HG02938 (cell line): ENCODE measurements at regions not wholly inside any gene's neighbourhood (a gene's known extent, or its start where the extent isn't known, plus 50 kb on each side); places are given as distances from the start of the nearest gene placed in this dataset.
A peak's percentile ranks its signal among the peaks of the same experiment; 100 is the strongest.
"Not testable (repeated sequence)": the region's sequence is repeated elsewhere in the genome, so short reads cannot be mapped to it uniquely, and the experiment has no call there.

Source experiments
- ATAC-seq: cut with Tn5 transposase; IDR thresholded peaks from one replicate; pipeline ENCODE4 v1.9.1; 2021; ENCODE audit warnings: mild to moderate bottlenecking, moderate library complexity; ENCODE audit not compliant: unreplicated experiment

DNA sequence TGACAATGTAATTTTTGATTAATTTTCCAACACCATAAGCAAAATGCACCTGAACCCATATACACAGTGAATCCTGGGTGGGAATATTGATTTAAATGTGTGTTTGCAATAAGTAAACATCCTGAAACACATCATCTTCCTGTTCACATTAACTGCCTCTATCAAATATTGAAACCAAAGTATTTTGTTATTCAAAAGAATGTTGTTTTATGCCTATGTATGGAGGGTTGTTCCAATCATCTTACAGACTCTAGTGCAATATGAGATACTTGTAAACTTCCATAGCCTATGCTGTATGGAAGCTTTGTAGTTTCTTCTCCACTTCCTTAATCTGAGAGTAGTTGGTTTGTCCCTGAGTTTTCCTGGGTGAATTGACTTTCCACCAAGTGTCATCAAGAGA, 105.4 kb upstream of the SLC7A11 start:
- ATAC-seq, result no peak

- no peak for ATAC-seq
These were observed 102.7 kb upstream of the SLC7A11 start for GRCh38 chr4:138344851-138345250.

DNA sequence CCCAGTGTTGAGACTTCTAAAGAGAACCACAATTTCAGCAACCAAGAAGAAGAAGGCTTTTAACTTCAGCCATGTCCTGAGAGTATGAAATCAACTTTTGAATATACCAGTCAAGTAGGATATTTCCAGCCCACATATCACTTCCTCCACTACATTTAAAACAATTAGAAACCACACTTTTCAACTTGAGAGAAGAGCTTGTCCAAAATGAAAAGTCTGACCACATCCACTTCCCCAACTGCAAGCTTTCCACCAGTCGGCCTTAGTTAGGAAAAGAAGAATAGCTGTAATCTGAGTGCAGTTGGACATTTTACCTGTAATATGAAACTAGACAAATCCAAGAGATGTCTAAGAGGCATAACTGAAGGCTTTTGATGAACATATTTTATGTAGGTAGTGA, 101.9 kb upstream of the SLC7A11 start:
- no peak for ATAC-seq

DNA sequence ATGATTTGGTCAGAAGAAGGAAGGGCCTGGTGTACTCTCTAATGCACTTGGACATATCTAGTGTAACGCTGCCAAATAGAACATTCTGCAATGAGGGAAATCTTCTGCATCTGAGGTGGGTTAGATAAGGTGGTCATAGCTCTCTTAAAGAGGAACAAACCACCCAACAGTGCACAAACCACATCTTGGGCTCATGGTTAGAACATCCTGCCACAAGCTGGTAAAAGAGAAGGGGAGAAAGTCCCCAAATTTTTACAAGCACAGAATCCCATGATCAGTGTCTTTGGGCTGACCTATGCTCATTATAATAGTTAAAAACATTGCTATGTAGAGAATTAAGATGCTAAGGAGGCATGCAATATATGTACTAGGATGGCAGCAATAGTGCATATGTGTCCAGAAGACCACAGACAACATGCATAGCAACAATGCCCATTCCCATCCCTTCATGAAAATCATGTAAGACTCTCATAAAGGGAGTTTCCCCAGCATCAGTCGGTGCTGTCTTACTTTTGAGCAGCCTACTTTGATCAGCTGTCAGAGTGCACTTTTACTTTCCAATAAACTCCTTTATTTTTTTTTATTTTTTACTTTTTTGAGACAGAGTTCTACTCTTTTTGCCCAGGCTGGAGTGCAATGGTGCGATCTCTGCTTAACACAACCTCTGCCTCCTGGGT, 99.7 kb upstream of the SLC7A11 start:
- ATAC-seq, result peak; percentile 72

GRCh38 chr4:138338840-138339239, 96.7 kb upstream of the SLC7A11 start:
- no peak for ATAC-seq

GRCh38 chr4:138338222-138338621, 96.1 kb upstream of the SLC7A11 start:
- ATAC-seq, result not testable (repeated sequence)

DNA sequence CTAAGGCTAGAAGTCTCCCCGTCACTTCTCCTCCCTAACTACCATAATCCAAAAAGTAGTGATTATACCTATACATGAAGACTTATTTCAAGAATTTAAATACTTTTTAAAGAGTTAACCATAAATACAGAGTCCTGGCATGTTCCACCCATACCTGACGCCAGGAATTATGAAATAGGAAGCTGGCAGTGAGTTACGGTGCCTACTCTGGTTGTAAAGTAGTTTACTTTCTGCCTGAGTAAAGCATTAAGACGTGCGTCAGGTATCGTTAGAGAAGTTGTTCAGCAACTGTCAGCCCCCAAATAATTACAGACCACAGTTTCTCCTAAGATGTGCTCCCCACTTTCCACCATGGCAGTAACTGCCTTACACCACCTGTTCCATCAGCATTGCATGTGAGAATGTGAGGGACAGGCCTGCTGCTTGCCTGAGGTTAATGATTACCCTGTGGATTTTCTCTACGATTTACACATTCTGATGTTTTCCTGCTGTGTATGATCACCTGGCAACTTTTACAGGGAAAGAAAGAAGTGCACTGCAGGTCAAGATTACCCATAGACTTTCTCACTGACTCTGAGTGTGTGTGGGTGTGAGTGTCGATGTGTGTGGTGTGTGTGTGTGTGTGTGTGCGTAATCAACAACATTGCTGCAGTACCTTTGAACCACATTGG, 92.3 kb upstream of the SLC7A11 start:
- no peak for ATAC-seq

GRCh38 chr4:138332415-138332814, 90.3 kb upstream of the SLC7A11 start:
- not testable (repeated sequence) for ATAC-seq

DNA sequence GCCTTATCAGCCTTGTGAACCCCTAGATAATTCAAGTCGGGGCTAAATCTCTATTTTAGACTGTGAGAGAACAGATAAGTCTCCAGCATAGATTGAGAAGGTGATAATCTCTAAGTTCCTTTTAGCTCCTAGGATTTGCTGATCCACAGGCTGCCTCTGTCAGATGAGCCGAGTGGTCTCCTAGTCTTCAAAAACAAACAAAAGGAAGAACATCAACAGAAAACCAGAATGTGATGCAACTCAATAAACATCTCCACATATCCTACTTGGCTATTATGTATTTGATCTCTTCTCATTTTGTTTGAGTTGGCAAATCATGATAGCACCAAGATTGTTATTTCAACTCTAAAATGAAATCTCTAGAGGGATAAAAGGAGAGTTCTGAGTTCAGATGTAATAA, 88.4 kb upstream of the SLC7A11 start:
- ATAC-seq, result no peak

GRCh38 chr4:138329506-138330070, 87.4 kb upstream of the SLC7A11 start:
- no peak for ATAC-seq

GRCh38 chr4:138327338-138327737, 85.2 kb upstream of the SLC7A11 start:
- ATAC-seq, result no peak

- no peak for ATAC-seq
These were observed 78.7 kb upstream of the SLC7A11 start for GRCh38 chr4:138320831-138321230.

DNA sequence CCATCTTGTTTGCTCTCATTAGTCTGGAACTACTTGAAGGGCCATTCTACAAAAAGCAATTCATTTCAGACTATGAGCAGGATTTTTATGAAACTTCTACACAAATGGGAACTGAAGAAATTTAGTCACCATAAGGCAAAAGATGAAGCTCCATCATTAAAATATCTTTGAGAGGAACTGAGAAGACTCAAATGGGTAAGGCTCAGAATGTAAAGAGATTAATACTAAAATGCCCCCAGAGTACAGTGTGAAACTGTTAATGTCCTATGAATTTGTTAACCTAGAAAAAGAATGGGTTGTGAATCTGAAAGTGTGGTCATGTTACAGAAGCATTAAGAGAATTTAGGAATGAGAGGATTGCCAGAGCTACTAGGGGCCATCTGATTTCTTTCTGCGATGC, 77.9 kb upstream of the SLC7A11 start:
- ATAC-seq, result no peak

DNA sequence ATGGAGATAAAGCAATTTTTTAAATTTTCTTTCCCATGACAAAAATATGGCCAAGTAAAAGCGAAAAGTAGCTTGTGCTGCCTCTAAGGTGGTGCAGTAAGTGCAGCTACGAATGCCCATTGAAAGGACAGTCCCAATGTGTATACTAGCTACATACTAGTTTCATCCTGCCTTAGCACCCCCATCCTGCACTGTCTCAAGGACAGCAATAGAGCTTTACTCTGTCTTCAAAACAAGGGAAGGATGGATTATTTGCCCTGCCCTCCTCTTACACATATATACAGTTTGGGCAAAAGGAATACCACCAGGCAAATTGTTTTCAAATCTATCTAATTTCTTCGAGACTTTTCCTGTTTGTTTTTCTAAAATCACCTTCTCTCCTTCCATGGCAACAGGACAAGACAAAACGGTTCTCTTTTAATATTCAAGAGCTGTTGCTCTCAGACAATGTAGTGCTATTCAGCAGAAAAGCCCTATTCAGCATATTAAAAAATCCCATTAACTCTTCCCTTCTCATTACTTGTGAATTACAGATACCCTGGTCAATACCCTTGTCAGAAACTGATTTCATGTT, 75.1 kb upstream of the SLC7A11 start:
- no peak for ATAC-seq

GRCh38 chr4:138312536-138312911, 70.4 kb upstream of the SLC7A11 start:
- ATAC-seq, result no peak

DNA sequence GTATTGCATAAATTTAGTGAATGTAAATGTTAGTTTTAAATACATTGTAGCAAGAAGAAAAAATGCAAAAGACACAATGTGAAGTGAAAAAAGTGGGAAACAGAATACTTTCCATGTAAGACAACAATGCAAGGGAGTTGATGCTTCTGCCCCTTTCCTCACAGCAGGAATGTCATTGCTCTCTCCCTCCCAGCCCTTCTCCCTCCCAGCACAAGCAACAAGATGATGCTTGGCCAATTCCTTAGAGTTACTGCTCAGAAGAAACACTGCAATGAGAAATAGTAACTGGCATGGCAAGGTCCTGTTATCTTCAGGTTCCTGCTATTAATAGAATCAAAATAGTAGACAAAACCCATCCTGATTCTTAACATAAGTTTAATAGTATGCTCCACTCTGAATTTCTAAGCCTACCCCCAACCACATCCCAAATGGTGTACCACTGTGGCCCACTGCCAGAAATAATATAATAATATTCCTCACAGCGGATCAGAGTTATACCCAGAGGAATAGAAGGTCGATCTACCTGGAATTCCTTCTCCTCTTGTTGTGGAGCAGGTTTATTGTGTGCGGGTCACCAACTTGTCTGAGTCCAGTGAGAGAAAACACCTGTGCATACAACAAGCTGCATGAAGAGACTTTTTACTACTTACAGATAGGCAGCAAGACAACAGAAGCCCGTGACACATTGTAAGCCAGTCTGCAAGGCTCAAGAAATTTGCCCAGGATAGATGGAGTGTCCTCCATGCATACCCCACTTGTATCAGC, 69.8 kb upstream of the SLC7A11 start:
- ATAC-seq, result no peak

- no peak for ATAC-seq
These were observed 68.8 kb upstream of the SLC7A11 start for GRCh38 chr4:138310991-138311390.

DNA sequence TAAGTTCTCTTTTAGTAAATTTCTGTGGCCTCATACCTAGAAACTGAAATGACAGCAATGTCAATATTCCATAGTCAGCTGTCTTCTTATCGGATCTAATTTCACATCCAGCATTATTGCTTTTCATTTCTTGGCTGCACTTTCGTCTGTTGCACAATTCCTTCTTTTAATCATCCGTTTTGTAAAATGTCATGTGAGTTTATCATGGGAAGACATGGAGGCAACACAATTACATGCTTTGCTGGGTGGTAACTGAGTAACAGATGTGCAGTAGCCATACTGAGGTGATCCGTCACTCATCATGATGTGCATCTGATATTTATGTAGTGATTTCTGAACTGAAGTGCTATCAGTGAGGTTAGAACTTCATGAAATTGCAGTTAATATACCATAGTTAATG, 68.3 kb upstream of the SLC7A11 start:
- ATAC-seq, result no peak

- no peak for ATAC-seq
These were observed 66.2 kb upstream of the SLC7A11 start for GRCh38 chr4:138308356-138308755.

GRCh38 chr4:138307319-138307718, 65.2 kb upstream of the SLC7A11 start:
- ATAC-seq, result no peak

- no peak for ATAC-seq
These were observed 62.9 kb upstream of the SLC7A11 start for GRCh38 chr4:138305050-138305449.
